HG03066 (cell line): ENCODE measurements at regions not wholly inside any gene's neighbourhood (a gene's known extent, or its start where the extent isn't known, plus 50 kb on each side); places are given as distances from the start of the nearest gene placed in this dataset.
"Not testable (repeated sequence)": the region's sequence is repeated elsewhere in the genome, so short reads cannot be mapped to it uniquely, and the experiment has no call there.

Experiments
- ATAC-seq: cut with Tn5 transposase; IDR thresholded peaks from one replicate; pipeline ENCODE4 v1.9.1; 2021; ENCODE audit warnings: low read depth; ENCODE audit not compliant: unreplicated experiment

- no peak for ATAC-seq
These were observed 801.9 kb upstream of the ACO1 start for GRCh38 chr9:31582561-31582960.

- ATAC-seq, result no peak
These were observed 799.3 kb upstream of the ACO1 start for GRCh38 chr9:31585158-31585557.

DNA sequence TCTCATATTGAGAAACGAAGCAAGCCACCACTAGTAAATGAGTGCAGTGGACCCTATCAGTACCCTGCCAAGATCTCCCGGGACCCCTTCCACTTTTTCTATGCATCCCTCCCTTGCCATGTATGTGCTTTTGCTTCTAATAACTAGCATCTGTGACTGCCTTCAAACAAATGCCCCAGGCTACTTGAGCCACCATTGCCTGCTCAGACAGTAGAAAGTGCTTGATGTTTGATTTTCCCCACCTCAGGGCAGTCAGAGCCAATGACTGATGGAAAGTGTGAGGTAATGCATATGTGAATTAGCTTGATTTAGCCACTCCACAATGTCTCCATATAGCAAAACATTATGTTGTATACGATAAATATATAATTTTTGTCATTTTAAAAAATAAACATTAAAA, 797.3 kb upstream of the ACO1 start:
- no peak for ATAC-seq

GRCh38 chr9:31588006-31588405, 796.4 kb upstream of the ACO1 start:
- ATAC-seq, result no peak

- ATAC-seq, result no peak
These were observed 795.7 kb upstream of the ACO1 start for GRCh38 chr9:31588756-31589155.

DNA sequence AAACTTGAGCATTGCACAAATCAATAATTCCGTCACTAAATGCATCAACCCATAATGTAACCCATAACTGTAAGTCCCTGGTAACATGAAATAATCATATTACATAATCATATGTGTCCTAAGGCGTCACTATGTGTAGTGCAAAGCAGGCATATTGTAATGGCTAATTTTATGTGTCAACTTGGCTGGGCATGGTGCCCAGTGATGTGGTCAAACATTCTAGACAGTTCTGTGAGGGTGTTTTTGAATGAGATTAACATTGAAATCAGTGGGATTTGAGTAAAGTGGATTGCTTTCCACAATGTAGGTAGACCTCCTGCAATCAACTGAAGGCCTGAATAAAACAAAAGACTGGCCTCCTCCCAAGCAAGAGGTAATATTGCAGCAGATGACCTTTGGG, 794.4 kb upstream of the ACO1 start:
- ATAC-seq, result no peak

DNA sequence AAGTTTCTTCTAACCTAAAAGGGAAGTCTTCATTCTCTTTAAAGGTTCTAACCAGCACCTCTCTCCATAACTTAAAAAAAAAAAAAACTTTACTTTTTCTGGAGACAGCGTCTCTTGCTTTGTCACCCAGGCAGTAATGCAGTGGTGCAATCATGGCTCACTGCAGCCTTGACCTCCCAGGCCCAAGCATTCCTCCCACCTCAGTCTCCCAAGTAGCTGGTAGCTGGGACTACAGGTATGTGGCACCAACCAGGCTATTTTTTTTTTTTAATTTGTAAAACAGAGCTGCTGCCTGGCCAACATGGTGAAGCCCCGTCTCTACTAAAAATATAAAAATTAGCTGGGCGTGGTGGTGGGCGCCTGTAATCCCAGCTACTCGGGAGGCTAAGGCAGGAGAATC, 787.4 kb upstream of the ACO1 start:
- ATAC-seq, result not testable (repeated sequence)

DNA sequence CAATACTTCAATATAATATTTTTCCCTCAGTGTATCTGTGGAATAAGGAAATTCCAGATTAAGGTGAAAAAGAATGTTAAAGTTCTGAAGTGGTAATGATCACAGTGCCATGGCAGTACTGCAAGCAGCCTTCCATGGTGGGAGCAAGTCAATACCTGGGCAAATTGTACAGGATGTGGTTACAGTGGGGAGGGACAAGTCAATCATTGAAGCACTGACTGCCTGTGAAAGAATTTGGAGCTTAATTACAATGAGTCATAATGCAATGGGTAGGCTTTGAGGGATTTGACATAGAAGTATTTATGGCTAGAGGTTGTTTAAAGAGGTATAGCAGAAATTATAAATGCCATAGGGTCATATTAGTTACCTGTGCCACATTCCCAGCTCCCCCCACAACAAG, 786.5 kb upstream of the ACO1 start:
- ATAC-seq, result no peak

DNA sequence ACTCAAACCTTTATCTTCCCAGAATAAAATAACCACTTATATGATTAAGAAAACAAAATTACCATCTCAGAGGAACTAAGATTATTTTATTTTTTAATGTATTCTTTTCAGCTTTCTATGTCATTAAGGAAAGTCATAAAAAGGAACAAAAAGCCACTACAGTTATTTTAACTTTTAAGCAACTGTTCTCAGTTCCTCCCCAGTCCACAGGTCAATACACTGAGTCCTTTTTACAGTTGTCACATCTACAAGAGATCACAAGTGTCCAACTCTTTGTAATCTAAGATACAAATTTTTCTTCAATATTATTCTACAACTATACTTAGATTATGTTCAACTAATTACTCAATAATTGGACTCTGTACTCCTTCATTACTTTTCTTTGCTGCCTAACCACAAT, 782.8 kb upstream of the ACO1 start:
- ATAC-seq, result no peak

- no peak for ATAC-seq
These were observed 779.9 kb upstream of the ACO1 start for GRCh38 chr9:31604531-31604930.

- no peak for ATAC-seq
These were observed 779.3 kb upstream of the ACO1 start for GRCh38 chr9:31605164-31605563.

DNA sequence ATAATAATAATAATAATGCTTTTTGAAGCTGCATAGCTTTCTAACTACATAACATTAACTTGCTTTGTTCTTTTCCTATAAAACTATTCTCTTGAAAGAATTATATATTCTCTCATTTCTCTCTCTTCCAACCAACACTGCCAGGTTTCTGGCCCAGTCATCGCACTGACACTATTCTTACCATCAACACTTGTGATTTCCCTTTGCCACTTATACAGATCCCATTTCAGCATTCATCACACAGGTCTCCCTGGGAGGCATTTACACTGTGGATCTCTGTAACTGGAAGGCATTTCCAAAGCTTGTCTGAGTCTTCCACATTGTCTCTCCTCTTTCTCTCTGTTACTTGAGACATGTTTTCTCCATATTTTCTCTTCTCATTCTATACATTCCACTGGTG, 777.8 kb upstream of the ACO1 start:
- no peak for ATAC-seq

- ATAC-seq, result no peak
These were observed 776.0 kb upstream of the ACO1 start for GRCh38 chr9:31608416-31608815.

DNA sequence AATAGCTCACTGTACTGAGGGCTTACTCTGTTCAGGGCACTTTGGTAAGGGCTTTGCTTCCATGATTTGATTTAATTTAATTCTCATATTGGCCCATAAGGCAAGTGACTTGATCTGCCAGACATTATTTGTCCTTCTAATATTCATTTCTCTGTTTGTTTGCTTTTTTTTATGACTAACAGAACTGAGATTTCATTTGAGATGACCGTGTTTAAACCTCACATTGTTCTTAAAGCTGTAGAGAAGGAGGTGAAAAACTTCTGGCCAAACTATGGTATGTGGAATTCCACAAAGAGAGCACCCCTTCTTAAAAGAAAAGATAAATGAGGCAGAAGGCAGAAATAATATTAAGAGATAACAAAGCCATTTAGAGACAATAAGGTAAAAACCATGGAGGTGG, 775.6 kb upstream of the ACO1 start:
- ATAC-seq, result no peak

GRCh38 chr9:31612336-31613030, 772.0 kb upstream of the ACO1 start:
- no peak for ATAC-seq

DNA sequence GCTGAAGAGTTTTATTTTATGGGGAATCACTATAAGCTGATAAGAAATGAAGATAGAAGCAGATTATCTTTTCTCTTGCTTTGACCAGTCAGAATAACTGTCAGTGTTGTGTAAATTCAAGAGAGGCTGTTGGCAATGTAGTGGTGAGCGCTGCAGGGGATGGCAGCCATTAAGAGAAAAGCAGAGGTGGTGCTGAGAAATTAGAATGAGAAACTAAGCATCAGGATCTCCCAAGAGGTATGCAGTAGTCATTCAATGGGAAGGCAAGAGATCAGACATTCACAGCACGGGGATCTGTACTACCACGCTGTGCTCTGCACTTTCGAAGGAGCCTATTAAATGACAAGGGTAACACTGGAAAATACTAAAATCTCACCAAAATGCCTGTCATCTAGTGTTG, 768.5 kb upstream of the ACO1 start:
- no peak for ATAC-seq

DNA sequence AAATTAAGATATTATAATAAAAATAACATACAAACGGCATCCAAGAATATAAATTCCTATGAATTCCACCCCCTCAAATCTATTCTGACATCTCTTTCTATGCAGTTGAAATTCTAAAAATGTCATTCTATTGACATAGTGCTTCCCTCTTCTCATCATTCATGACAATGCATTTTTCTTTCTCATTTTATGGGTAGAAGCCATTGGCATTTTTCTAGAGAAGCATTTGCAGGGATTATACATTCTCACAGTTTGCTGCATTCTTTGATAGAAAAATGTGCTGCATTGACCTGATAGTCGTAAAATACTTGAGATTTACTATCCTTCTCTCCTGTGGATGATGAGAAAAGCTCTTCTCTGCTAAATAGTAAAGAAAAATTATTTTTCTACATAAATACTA, 760.9 kb upstream of the ACO1 start:
- no peak for ATAC-seq

DNA sequence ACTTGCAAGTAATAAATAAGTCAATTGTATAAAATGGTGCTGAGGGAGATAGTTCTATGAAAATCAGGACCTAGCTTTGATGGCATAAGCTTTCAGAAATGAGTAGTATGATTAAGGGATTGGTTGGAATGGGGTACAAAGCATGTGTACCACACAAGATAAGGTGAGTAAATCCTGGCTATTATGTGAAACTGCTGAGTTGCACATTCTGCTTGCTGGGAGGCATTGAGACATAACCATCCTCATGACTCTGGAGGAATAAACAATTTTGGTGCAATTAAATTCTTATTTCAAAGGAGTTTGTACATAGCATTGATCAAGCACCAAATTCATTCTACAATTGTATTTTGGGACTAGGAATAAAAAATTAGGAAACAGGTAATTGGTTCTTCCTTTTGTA, 755.2 kb upstream of the ACO1 start:
- ATAC-seq, result no peak

- ATAC-seq, result no peak
These were observed 747.2 kb upstream of the ACO1 start for GRCh38 chr9:31637265-31637664.

DNA sequence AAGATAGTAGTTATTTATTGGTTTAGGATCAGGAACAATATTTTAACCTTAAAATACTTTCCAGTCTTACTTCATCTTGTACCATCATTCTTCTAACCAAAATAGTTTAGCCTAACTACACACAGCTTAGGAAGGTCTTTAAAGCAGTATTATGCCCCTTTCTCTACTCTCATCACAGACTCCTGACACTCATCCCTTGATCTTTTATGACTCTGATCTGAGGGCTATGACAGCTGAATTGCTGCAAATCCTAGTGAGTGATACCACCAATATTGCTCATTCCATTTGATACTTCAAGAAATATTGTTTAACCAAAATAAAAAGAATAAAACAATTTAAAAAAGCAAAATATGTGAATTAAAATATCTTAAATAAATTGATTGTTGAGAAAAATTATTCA, 746.6 kb upstream of the ACO1 start:
- no peak for ATAC-seq

DNA sequence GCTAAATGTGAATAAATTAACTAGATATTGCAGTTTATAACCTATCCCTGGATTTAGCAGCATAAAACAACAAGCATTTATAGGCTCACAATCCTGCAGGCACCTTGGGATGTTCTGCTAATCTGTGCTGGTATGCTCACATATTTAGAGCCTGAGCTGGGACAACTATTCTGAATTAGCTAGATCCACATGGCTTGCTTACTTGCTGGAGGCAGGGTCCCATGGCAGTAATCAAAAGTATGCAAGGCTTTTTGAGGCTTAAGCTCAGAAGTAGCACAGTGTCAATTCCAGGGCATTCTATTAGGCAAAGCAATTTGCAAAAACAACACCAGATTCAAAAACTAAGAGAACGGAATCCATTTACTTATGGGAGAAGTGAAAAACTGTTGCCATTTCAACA, 745.0 kb upstream of the ACO1 start:
- ATAC-seq, result no peak

- ATAC-seq, result no peak
These were observed 715.1 kb upstream of the ACO1 start for GRCh38 chr9:31669311-31669710.

DNA sequence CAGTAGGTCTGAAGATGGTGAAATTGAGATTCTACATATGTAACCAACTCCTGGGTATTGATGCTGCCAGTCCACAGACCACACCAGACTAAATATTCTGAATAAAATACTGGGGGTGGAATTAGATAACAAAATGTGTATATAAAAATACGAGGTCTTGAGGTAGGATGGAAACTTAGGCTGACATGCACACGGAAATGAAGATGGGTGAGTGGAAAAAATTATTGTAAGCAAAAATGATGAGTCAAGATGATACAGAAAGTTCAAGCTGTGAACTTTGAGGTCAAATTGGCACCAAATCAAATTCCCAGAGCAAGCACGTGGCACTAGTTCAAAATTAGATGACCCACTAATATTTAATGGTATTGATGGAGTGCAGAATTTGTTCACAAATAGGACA, 713.4 kb upstream of the ACO1 start:
- no peak for ATAC-seq
